Hippocampal formation (tissue), 2 donors: ENCODE measurements at regions not wholly inside any gene's neighbourhood (a gene's known extent, or its start where the extent isn't known, plus 50 kb on each side); places are given as distances from the start of the nearest gene placed in this dataset.
"Not testable (repeated sequence)": the region's sequence is repeated elsewhere in the genome, so short reads cannot be mapped to it uniquely, and the experiment has no call there.

Experiments used
- DNase-seq, 2 donors: peaks; one replicate each; lab custom pipeline; 2025; lab: John Stamatoyannopoulos, UW

- no peak for DNase-seq
Observed at GRCh38 chr7:68700414-68700813, 897.9 kb upstream of the AUTS2 start.

GRCh38 chr7:68706291-68706690 lies 892.0 kb upstream of the AUTS2 start:
- no peak for DNase-seq

- no peak for DNase-seq
Observed at GRCh38 chr7:68707159-68707558, 891.1 kb upstream of the AUTS2 start.

GRCh38 chr7:68707958-68708357 lies 890.3 kb upstream of the AUTS2 start:
- no peak for DNase-seq

- no peak for DNase-seq
Observed at GRCh38 chr7:68712956-68713495, 885.2 kb upstream of the AUTS2 start.

GRCh38 chr7:68714135-68714534 lies 884.1 kb upstream of the AUTS2 start:
- not testable (repeated sequence) for DNase-seq

GRCh38 chr7:68715907-68716306 lies 882.4 kb upstream of the AUTS2 start:
- DNase-seq = no peak

- no peak for DNase-seq
Observed at GRCh38 chr7:68717176-68717575, 881.1 kb upstream of the AUTS2 start.

- DNase-seq = no peak
Observed at GRCh38 chr7:68718097-68718551, 880.2 kb upstream of the AUTS2 start.

- no peak for DNase-seq
Observed at GRCh38 chr7:68720697-68721096, 877.6 kb upstream of the AUTS2 start.

- DNase-seq = no peak
Observed at GRCh38 chr7:68722044-68722443, 876.2 kb upstream of the AUTS2 start.

- no peak for DNase-seq
Observed at GRCh38 chr7:68724965-68725364, 873.3 kb upstream of the AUTS2 start.

GRCh38 chr7:68725843-68726785 lies 872.2 kb upstream of the AUTS2 start:
- no peak for DNase-seq

GRCh38 chr7:68728720-68729119 lies 869.6 kb upstream of the AUTS2 start:
- not testable (repeated sequence) for DNase-seq

GRCh38 chr7:68729371-68729770 lies 868.9 kb upstream of the AUTS2 start:
- DNase-seq = no peak

GRCh38 chr7:68730194-68730593 lies 868.1 kb upstream of the AUTS2 start:
- no peak for DNase-seq

- no peak for DNase-seq
Observed at GRCh38 chr7:68730964-68731363, 867.3 kb upstream of the AUTS2 start.

GRCh38 chr7:68733219-68734153 lies 864.8 kb upstream of the AUTS2 start:
- no peak for DNase-seq

GRCh38 chr7:68734431-68734830 lies 863.8 kb upstream of the AUTS2 start:
- DNase-seq = no peak

- DNase-seq = no peak
Observed at GRCh38 chr7:68739306-68739705, 859.0 kb upstream of the AUTS2 start.

- no peak for DNase-seq
Observed at GRCh38 chr7:68744036-68744435, 854.2 kb upstream of the AUTS2 start.
